Kidney epithelial cell (primary cell): ENCODE measurements at regions not wholly inside any gene's neighbourhood (a gene's known extent, or its start where the extent isn't known, plus 50 kb on each side); places are given as distances from the start of the nearest gene placed in this dataset.

Experiments used
- DNase-seq: peaks from one replicate; pipeline ENCODE4 v3.0.0-alpha.2; 2010; ENCODE audit warnings: low read depth
- H3K27me3 ChIP-seq: 2 replicates; pipeline ENCODE4 v1.6.0; 2011; ENCODE audit warnings: low read length; ENCODE audit not compliant: control insufficient read depth, insufficient read depth
- H3K36me3 ChIP-seq: 2 replicates; pipeline ENCODE4 v1.5.1; 2011; ENCODE audit warnings: low read length; ENCODE audit not compliant: control insufficient read depth, insufficient read depth
- H3K4me3 ChIP-seq: 2 replicates; pipeline ENCODE4 v1.5.1; 2011; ENCODE audit warnings: low read depth, mild to moderate bottlenecking, control low read depth, low read length
- CTCF ChIP-seq: IDR thresholded peaks from 2 replicates; pipeline ENCODE4 v1.5.1; 2011; ENCODE audit warnings: mild to moderate bottlenecking, moderate library complexity, low read length, control low read depth, inconsistent platforms; ENCODE audit not compliant: insufficient read depth, poor library complexity, severe bottlenecking

DNA sequence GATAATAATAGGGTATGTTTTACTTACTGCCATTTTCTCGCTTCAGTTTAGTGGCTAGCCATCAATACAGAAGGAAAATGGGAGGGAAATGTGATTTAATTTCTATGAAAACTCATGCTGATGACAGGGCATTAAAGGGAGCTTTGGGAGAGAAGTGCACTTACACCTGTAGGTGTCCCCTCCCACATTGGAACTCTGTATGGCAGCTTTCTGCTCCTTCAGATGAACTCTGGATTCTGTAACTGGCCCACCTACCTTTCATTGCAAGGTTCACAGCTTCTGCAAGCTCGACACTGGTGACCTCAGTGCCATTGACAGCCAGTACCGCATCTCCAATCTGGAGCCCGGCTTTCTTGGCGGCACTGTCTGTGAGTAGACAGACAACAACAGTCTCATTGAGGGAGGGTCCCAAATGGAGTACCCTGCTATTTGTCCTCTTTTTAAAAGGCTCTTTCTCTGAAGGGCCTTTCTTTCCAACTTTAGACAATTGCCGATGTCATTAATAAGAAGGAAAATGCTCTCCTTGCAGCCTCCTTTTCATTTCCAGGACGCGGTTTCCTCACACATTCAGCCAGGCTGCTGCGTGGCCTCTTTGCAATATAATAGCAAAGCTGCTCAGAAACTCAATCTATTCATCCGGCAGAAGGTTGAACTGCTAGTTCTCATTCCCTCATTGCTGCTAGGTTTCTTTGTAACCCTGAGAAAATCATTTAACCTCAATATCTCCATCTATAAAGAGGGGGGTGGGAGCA, 63.6 kb downstream of the NUDT12 start:
- no peak overlapping the region for H3K4me3 ChIP-seq
- no peak for DNase-seq
- no peaks in the 10 kb centered on the region for H3K36me3 ChIP-seq
- no peaks in the 10 kb centered on the region for H3K27me3 ChIP-seq
- no peak for TF ChIP-seq CTCF

DNA sequence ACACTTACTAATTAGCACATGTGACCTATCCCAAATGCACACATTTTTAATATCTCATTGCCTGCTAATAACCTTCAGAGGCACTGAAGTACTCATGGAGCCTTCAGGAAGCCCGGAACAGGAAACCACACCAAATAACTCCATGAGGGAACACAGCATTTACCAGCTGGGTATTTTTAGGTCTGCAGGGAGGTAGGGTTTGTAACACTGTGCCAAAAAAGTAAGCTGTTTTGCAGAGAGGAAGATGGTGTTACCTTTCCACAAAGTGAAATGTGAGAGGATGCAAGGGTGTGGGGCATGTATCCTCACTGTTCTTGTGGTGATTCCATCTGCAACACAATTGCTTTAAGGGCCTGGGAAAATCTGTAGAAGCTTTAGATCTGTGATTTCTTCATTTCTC, 64.4 kb downstream of the NUDT12 start:
- Histone ChIP-seq H3K4me3 (no peak overlapping the region), H3K36me3 (no peaks in the 10 kb centered on the region), H3K27me3 (no peaks in the 10 kb centered on the region)
- no peak for DNase-seq
- TF ChIP-seq CTCF = no peak

DNA sequence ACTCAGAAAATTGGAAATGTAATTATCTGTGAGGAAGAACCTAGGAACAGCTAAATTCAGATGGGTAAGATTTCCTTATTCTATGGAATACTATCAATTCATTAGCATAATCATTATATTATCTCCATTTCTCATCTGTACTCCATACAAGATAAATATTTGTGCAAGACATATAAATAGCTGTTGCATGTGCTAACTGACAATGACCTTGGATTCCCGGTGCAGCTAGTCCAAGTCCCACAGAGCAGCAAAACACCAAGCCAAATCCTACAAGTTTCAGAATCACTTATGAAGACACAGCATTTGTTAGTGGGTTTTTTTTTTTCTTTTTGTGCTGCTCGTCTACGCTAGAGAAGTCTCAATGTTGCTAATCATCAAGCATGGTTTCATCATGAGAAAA, 64.8 kb downstream of the NUDT12 start:
- no peaks in the 10 kb centered on the region for H3K36me3 ChIP-seq
- DNase-seq = no peak
- no peaks in the 10 kb centered on the region for H3K27me3 ChIP-seq
- TF ChIP-seq CTCF = no peak
- H3K4me3 ChIP-seq = no peak overlapping the region

DNA sequence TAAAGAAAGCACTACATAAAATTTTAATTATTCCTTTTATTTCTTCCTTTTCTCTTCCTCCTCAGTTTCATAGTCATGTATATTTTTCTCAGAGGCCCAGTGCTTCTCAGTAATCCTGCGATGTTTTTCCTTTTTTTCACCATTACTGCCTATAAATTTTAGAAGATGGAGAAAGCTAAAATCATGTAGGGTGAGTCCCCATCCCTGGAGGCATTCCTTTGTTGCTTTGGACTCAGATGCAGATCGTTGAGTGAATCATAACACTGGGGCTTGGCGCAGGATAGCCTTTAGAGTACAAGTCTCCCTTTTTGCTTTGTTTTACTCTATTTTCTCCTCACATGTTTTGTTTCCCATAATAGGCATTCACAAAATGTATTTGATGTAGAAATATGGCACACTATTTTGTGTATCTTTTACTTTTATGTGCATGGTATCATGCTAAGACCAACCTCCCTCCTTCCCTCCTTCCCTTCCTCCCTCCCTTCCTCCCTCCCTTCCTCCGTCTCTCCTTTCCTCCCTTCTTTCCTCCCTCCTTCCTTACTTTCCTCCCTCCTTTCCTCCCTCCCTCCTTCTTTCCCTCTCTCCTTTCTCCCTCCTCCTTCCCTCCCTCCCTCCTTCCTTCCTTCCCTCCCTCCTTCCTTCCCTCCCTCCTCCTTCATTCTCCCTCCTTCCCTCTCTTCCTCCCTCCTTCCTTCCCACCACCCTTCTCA, 72.4 kb downstream of the NUDT12 start:
- H3K36me3 ChIP-seq = no peaks in the 10 kb centered on the region
- no peak for DNase-seq
- no peak overlapping the region for H3K4me3 ChIP-seq
- no peak for TF ChIP-seq CTCF
- H3K27me3 ChIP-seq = no peaks in the 10 kb centered on the region

DNA sequence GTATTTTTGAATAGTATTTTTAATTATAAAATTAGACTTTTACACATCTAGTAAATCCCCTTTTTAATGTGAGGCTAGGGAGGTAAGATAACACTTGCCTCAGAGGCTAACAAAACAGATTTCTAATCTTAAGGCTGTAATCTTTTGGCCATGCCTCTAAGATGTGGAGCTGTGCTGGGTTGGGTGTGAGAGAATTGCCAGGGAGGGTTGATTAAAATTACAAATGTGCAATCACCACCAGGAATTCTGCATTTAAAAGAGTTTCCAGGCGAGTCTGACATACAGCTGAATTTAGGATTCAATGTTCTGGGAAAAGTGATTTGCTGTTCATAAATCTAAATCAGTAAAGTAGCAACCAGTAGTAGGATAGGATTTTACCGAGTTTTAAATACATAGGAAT, 73.3 kb downstream of the NUDT12 start:
- no peak for DNase-seq
- no peak overlapping the region for H3K4me3 ChIP-seq
- no peaks in the 10 kb centered on the region for H3K36me3 ChIP-seq
- no peaks in the 10 kb centered on the region for H3K27me3 ChIP-seq
- TF ChIP-seq CTCF = no peak
